Muscle layer of duodenum (tissue), 2 donors: ENCODE measurements at regions not wholly inside any gene's neighbourhood (a gene's known extent, or its start where the extent isn't known, plus 50 kb on each side); places are given as distances from the start of the nearest gene placed in this dataset.

Experiments used
- H3K27ac ChIP-seq: one replicate; pipeline ENCODE4 v1.7.0; 2013; ENCODE audit warnings: mild to moderate bottlenecking, low read length
- H3K27me3 ChIP-seq: one replicate; pipeline ENCODE4 v1.7.0; 2013; ENCODE audit warnings: low read depth, mild to moderate bottlenecking, control low read depth, low read length
- H3K36me3 ChIP-seq, 2 donors: one replicate each; pipeline ENCODE4 v1.7.0; 2013; ENCODE audit warnings: low read length in 2 of 2, control low read depth in 1 of 2, mild to moderate bottlenecking in 1 of 2; ENCODE audit not compliant: insufficient read depth in 2 of 2, control insufficient read depth in 1 of 2
- H3K4me1 ChIP-seq, 2 donors: one replicate each; pipeline ENCODE4 v1.7.0; 2013; ENCODE audit warnings: low read length in 2 of 2, mild to moderate bottlenecking in 2 of 2, control low read depth in 1 of 2, moderate library complexity in 1 of 2; ENCODE audit not compliant: insufficient read depth in 2 of 2, control insufficient read depth in 1 of 2
- H3K4me3 ChIP-seq, 2 donors: one replicate each; pipeline ENCODE4 v1.7.0; 2013; ENCODE audit warnings: low read length in 2 of 2, low read depth in 1 of 2, mild to moderate bottlenecking in 1 of 2
- H3K9me3 ChIP-seq, 2 donors: one replicate each; pipeline ENCODE4 v1.7.0; 2013; ENCODE audit warnings: low read length in 2 of 2, control low read depth in 1 of 2, mild to moderate bottlenecking in 1 of 2; ENCODE audit not compliant: control insufficient read depth in 1 of 2
- donor health status: healthy.

- Histone ChIP-seq H3K4me1 (no peaks in the 10 kb centered on the region), H3K27ac (no peak overlapping the region), H3K27me3 (no peaks in the 10 kb centered on the region), H3K36me3 (no peaks in the 10 kb centered on the region), H3K4me3 (no peak overlapping the region), H3K9me3 (no peaks in the 10 kb centered on the region)
Observed at GRCh38 chr5:99901972-99902371, 633.2 kb upstream of the FAM174A start.

- H3K9me3 ChIP-seq, result no peaks in the 10 kb centered on the region
- H3K27me3 ChIP-seq, result no peaks in the 10 kb centered on the region
- no peaks in the 10 kb centered on the region for H3K36me3 ChIP-seq
- H3K4me1 ChIP-seq, result no peaks in the 10 kb centered on the region
- no peak overlapping the region for H3K27ac ChIP-seq
- no peak overlapping the region for H3K4me3 ChIP-seq
Observed at GRCh38 chr5:99900302-99900852, 634.8 kb upstream of the FAM174A start.

GRCh38 chr5:99879791-99880511 lies 655.2 kb upstream of the FAM174A start:
- Histone ChIP-seq H3K27ac (no peak overlapping the region), H3K4me1 (no peaks in the 10 kb centered on the region), H3K36me3 (no peaks in the 10 kb centered on the region), H3K4me3 (no peak overlapping the region), H3K9me3 (no peaks in the 10 kb centered on the region), H3K27me3 (no peaks in the 10 kb centered on the region)

GRCh38 chr5:99878830-99879229 lies 656.3 kb upstream of the FAM174A start:
- Histone ChIP-seq H3K36me3 (no peaks in the 10 kb centered on the region), H3K27ac (no peak overlapping the region), H3K27me3 (no peaks in the 10 kb centered on the region), H3K4me1 (no peaks in the 10 kb centered on the region), H3K9me3 (no peaks in the 10 kb centered on the region), H3K4me3 (no peak overlapping the region)

GRCh38 chr5:99866740-99867139 lies 668.4 kb upstream of the FAM174A start:
- no peak overlapping the region for H3K27ac ChIP-seq
- no peaks in the 10 kb centered on the region for H3K27me3 ChIP-seq
- H3K36me3 ChIP-seq, result no peaks in the 10 kb centered on the region
- no peaks in the 10 kb centered on the region for H3K4me1 ChIP-seq
- H3K9me3 ChIP-seq, result no peaks in the 10 kb centered on the region
- no peak overlapping the region for H3K4me3 ChIP-seq

- H3K9me3 ChIP-seq, result no peaks in the 10 kb centered on the region
- no peaks in the 10 kb centered on the region for H3K27me3 ChIP-seq
- no peaks in the 10 kb centered on the region for H3K4me1 ChIP-seq
- no peaks in the 10 kb centered on the region for H3K36me3 ChIP-seq
- H3K27ac ChIP-seq, result no peak overlapping the region
- H3K4me3 ChIP-seq, result no peak overlapping the region
Observed at GRCh38 chr5:99865159-99865558, 670.0 kb upstream of the FAM174A start.

- no peaks in the 10 kb centered on the region for H3K27me3 ChIP-seq
- no peaks in the 10 kb centered on the region for H3K4me1 ChIP-seq
- no peaks in the 10 kb centered on the region for H3K9me3 ChIP-seq
- H3K27ac ChIP-seq, result no peak overlapping the region
- no peak overlapping the region for H3K4me3 ChIP-seq
- H3K36me3 ChIP-seq, result no peaks in the 10 kb centered on the region
Observed at GRCh38 chr5:99835791-99836190, 699.4 kb upstream of the FAM174A start.

- Histone ChIP-seq H3K4me3 (no peak overlapping the region), H3K36me3 (no peaks in the 10 kb centered on the region), H3K4me1 (no peaks in the 10 kb centered on the region), H3K27ac (no peak overlapping the region), H3K27me3 (no peaks in the 10 kb centered on the region), H3K9me3 (no peaks in the 10 kb centered on the region)
Observed at GRCh38 chr5:99827136-99827535, 708.0 kb upstream of the FAM174A start.

GRCh38 chr5:99817796-99818195 lies 717.4 kb upstream of the FAM174A start:
- Histone ChIP-seq H3K4me1 (no peaks in the 10 kb centered on the region), H3K4me3 (no peak overlapping the region), H3K27ac (no peak overlapping the region), H3K27me3 (no peaks in the 10 kb centered on the region), H3K36me3 (no peaks in the 10 kb centered on the region), H3K9me3 (no peaks in the 10 kb centered on the region)

GRCh38 chr5:99814321-99815063 lies 720.7 kb upstream of the FAM174A start:
- Histone ChIP-seq H3K27me3 (no peaks in the 10 kb centered on the region), H3K27ac (no peak overlapping the region), H3K4me1 (no peaks in the 10 kb centered on the region), H3K4me3 (no peak overlapping the region), H3K36me3 (no peaks in the 10 kb centered on the region), H3K9me3 (no peaks in the 10 kb centered on the region)

- H3K36me3 ChIP-seq, result no peaks in the 10 kb centered on the region
- no peaks in the 10 kb centered on the region for H3K9me3 ChIP-seq
- H3K27ac ChIP-seq, result no peak overlapping the region
- no peaks in the 10 kb centered on the region for H3K4me1 ChIP-seq
- no peaks in the 10 kb centered on the region for H3K27me3 ChIP-seq
- H3K4me3 ChIP-seq, result no peak overlapping the region
Observed at GRCh38 chr5:99808657-99809230, 726.4 kb upstream of the FAM174A start.
